Endothelial cell of umbilical vein (primary cell): ENCODE measurements at regions not wholly inside any gene's neighbourhood (a gene's known extent, or its start where the extent isn't known, plus 50 kb on each side); places are given as distances from the start of the nearest gene placed in this dataset.

Experiments used
- EZH2 ChIP-seq: IDR thresholded peaks from 2 replicates; pipeline ENCODE4 v1.6.1; 2012; ENCODE audit warnings: borderline replicate concordance, low read depth, mild to moderate bottlenecking, moderate library complexity, low read length, inconsistent platforms; ENCODE audit not compliant: severe bottlenecking
- MYC ChIP-seq: IDR thresholded peaks from one replicate; pipeline ENCODE4 v1.6.1; 2011; ENCODE audit warnings: mild to moderate bottlenecking, low read depth, low read length
- POLR2A ChIP-seq: IDR thresholded peaks from 2 replicates; pipeline ENCODE4 v1.6.1; 2012; ENCODE audit warnings: low read depth, mild to moderate bottlenecking, control low read depth, low read length
- POLR2AphosphoS5 ChIP-seq: IDR thresholded peaks from 2 replicates; pipeline ENCODE4 v1.6.1; 2012; ENCODE audit warnings: low read depth, mild to moderate bottlenecking, control low read depth, low read length, moderate library complexity; ENCODE audit not compliant: insufficient read depth
- TF ChIP-seq, protein P1 (sequence below), 2 donors: IDR thresholded peaks; 1 replicate in 1 of 2; 2 replicates in 1 of 2; pipeline ENCODE4 v1.5.1; 2011; ENCODE audit warnings: low read length in 2 of 2, mild to moderate bottlenecking in 2 of 2, moderate library complexity in 2 of 2, control low read depth in 1 of 2, inconsistent platforms in 1 of 2, low read depth in 1 of 2; ENCODE audit not compliant: insufficient read depth in 1 of 2; ENCODE audit errors: extremely low read depth in 1 of 2
- TF ChIP-seq, protein P2 (sequence below): IDR thresholded peaks from 2 replicates; pipeline ENCODE4 v1.6.1; 2011; ENCODE audit not compliant: insufficient read depth, insufficient read length

DNA sequence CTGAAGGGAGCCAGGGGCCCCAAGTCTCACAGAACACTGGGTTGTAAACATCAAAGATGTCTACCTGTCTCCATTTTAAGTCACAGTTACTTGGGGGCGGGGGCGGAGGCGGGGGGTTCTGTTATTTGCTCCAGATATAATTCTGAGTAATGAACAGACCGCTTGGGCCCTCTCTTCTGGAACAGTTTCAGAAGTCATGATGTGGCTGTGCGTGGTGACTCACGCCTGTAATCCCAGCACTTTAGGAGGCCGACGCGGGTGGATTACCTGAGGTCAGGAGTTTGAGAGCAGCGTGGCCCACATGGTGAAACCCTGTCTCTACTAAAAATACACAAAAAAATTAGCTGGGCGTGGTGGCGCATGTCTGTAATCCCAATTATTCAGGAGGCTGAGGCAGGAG lies 157.9 kb upstream of the APCDD1 start:
- TF ChIP-seq, protein P1, sequence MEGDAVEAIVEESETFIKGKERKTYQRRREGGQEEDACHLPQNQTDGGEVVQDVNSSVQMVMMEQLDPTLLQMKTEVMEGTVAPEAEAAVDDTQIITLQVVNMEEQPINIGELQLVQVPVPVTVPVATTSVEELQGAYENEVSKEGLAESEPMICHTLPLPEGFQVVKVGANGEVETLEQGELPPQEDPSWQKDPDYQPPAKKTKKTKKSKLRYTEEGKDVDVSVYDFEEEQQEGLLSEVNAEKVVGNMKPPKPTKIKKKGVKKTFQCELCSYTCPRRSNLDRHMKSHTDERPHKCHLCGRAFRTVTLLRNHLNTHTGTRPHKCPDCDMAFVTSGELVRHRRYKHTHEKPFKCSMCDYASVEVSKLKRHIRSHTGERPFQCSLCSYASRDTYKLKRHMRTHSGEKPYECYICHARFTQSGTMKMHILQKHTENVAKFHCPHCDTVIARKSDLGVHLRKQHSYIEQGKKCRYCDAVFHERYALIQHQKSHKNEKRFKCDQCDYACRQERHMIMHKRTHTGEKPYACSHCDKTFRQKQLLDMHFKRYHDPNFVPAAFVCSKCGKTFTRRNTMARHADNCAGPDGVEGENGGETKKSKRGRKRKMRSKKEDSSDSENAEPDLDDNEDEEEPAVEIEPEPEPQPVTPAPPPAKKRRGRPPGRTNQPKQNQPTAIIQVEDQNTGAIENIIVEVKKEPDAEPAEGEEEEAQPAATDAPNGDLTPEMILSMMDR (IDR thresholded peaks at IDR 0.05; ENCODE audit: extremely low read depth in 1 of 2, insufficient read depth in 1 of 2, low read depth in 1 of 2, low read length in 2 of 2): no peak
- TF ChIP-seq, protein P2, sequence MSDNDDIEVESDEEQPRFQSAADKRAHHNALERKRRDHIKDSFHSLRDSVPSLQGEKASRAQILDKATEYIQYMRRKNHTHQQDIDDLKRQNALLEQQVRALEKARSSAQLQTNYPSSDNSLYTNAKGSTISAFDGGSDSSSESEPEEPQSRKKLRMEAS: no peak
- no peak for TF ChIP-seq POLR2A
- TF ChIP-seq POLR2AphosphoS5: no peak
- no peak for TF ChIP-seq EZH2
- TF ChIP-seq MYC: no peak
